PFSK-1 (cell line): ENCODE measurements at regions not wholly inside any gene's neighbourhood (a gene's known extent, or its start where the extent isn't known, plus 50 kb on each side); places are given as distances from the start of the nearest gene placed in this dataset.

Experiments
- FOXP2 ChIP-seq: optimal IDR thresholded peaks from 2 replicates; pipeline ENCODE3; 2011; ENCODE audit warnings: borderline replicate concordance, control low read depth, inconsistent platforms; ENCODE audit not compliant: insufficient read depth; ENCODE audit errors: extremely low read length, extremely low read depth
- POLR2AphosphoS5 ChIP-seq: IDR thresholded peaks from 2 replicates; pipeline ENCODE4 v1.6.1; 2012; ENCODE audit warnings: low read depth, mild to moderate bottlenecking, control low read depth, low read length, moderate library complexity
- REST ChIP-seq, 2 experiments: IDR thresholded peaks; 2 replicates each; pipeline versions ENCODE4 v1.6.1 to v1.8.0; 2011 to 2012; ENCODE audit warnings: low read depth in 2 of 2, low read length in 2 of 2, control low read depth in 1 of 2, inconsistent platforms in 1 of 2, mild to moderate bottlenecking in 1 of 2, moderate library complexity in 1 of 2; ENCODE audit not compliant: insufficient read depth in 1 of 2
- SIN3A ChIP-seq: IDR thresholded peaks from 2 replicates; pipeline ENCODE4 v1.6.1; 2012; ENCODE audit warnings: mild to moderate bottlenecking, low read length, moderate library complexity, borderline replicate concordance; ENCODE audit not compliant: insufficient read depth
- TAF1 ChIP-seq: IDR thresholded peaks from 2 replicates; pipeline ENCODE4 v1.6.1; 2012; ENCODE audit warnings: low read length, control low read depth, borderline replicate concordance; ENCODE audit not compliant: insufficient read depth

GRCh38 chr13:106052200-106052767 lies 483.2 kb downstream of the EFNB2 start:
- TF ChIP-seq REST (IDR thresholded peaks at IDR 0.05; ENCODE audit: insufficient read depth in 1 of 2, low read depth in 2 of 2, low read length in 2 of 2) (no peak), FOXP2 (no peak), TAF1 (no peak), SIN3A (no peak), POLR2AphosphoS5 (no peak)

GRCh38 chr13:106049171-106049570 lies 486.3 kb downstream of the EFNB2 start:
- TF ChIP-seq TAF1 (no peak), POLR2AphosphoS5 (no peak), FOXP2 (no peak), REST (IDR thresholded peaks at IDR 0.05; ENCODE audit: insufficient read depth in 1 of 2, low read depth in 2 of 2, low read length in 2 of 2) (no peak), SIN3A (no peak)

GRCh38 chr13:106048386-106048785 lies 487.1 kb downstream of the EFNB2 start:
- TF ChIP-seq TAF1 (no peak), SIN3A (no peak), FOXP2 (no peak), POLR2AphosphoS5 (no peak)

- TF ChIP-seq TAF1 (no peak), SIN3A (no peak), FOXP2 (no peak), REST (IDR thresholded peaks at IDR 0.05; ENCODE audit: insufficient read depth in 1 of 2, low read depth in 2 of 2, low read length in 2 of 2) (no peak), POLR2AphosphoS5 (no peak)
These were observed 487.6 kb downstream of the EFNB2 start for GRCh38 chr13:106047859-106048258.

- TF ChIP-seq TAF1 (no peak), POLR2AphosphoS5 (no peak), SIN3A (no peak), REST (IDR thresholded peaks at IDR 0.05; ENCODE audit: insufficient read depth in 1 of 2, low read depth in 2 of 2, low read length in 2 of 2) (no peak), FOXP2 (no peak)
These were observed 492.4 kb downstream of the EFNB2 start for GRCh38 chr13:106042996-106043581.
